Gastrocnemius medialis (tissue), 4 donors: ENCODE measurements at regions not wholly inside any gene's neighbourhood (a gene's known extent, or its start where the extent isn't known, plus 50 kb on each side); places are given as distances from the start of the nearest gene placed in this dataset.

ENCODE experiments used
- POLR2A ChIP-seq, 2 donors: fragments of 450-650 bp; IDR thresholded peaks; one replicate each; pipeline ENCODE4 v1.6.1; 2017; ENCODE audit warnings: antibody characterized with exemption in 2 of 2, mild to moderate bottlenecking in 2 of 2, moderate library complexity in 2 of 2
- TF ChIP-seq, protein P1 (sequence below), 5 experiments: fragments of 450-650 bp in 3 of 5; fragments of 200-600 bp in 2 of 5; sonication (generic) in 2 of 5; IDR thresholded peaks in 4 of 5; conservative IDR thresholded peaks in 1 of 5; 1 replicate in 4 of 5; 2 replicates in 1 of 5; pipeline ENCODE4 v1.5.1; 2016 to 2019; ENCODE audit warnings: antibody characterized with exemption in 5 of 5, mild to moderate bottlenecking in 3 of 5, moderate library complexity in 3 of 5

DNA sequence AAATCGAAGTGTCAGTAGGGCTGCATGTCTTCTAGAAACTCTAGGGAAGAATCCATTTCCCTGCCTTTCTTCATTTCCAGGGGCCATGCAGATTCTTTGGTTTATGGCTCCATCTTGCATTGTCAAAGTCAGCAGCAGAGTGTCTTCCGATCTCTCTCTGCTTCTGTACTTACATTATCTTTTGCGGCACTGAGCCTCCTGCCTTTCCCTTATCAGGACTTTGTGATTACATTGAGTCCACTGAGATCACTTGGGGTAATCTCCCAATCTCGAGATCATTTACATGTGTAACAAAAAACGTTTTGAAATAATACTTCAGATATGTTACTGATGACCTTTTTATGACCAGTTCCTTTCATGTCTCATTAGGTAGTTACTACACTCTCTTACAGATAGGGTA, 695.9 kb downstream of the NSUN3 start:
- TF ChIP-seq, protein P1, sequence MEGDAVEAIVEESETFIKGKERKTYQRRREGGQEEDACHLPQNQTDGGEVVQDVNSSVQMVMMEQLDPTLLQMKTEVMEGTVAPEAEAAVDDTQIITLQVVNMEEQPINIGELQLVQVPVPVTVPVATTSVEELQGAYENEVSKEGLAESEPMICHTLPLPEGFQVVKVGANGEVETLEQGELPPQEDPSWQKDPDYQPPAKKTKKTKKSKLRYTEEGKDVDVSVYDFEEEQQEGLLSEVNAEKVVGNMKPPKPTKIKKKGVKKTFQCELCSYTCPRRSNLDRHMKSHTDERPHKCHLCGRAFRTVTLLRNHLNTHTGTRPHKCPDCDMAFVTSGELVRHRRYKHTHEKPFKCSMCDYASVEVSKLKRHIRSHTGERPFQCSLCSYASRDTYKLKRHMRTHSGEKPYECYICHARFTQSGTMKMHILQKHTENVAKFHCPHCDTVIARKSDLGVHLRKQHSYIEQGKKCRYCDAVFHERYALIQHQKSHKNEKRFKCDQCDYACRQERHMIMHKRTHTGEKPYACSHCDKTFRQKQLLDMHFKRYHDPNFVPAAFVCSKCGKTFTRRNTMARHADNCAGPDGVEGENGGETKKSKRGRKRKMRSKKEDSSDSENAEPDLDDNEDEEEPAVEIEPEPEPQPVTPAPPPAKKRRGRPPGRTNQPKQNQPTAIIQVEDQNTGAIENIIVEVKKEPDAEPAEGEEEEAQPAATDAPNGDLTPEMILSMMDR (IDR thresholded peaks at IDR 0.05 in 4 of 5, conservative IDR thresholded peaks at IDR 0.05 in 1 of 5), result no peak
- TF ChIP-seq POLR2A (IDR thresholded peaks at IDR 0.05), result no peak
